Neuronal stem cell (in vitro differentiated cells): ENCODE measurements at regions not wholly inside any gene's neighbourhood (a gene's known extent, or its start where the extent isn't known, plus 50 kb on each side); places are given as distances from the start of the nearest gene placed in this dataset.
"Not testable (repeated sequence)": the region's sequence is repeated elsewhere in the genome, so short reads cannot be mapped to it uniquely, and the experiment has no call there.

ENCODE experiments used
- DNase-seq: peaks from one replicate; pipeline ENCODE4 v3.0.0-alpha.2; 2013; ENCODE audit warnings: low spot score
- H2AFZ ChIP-seq: one replicate; pipeline ENCODE4 v1.6.1; 2013; ENCODE audit warnings: mild to moderate bottlenecking, low read length, inconsistent platforms
- H2AK5ac ChIP-seq: 2 replicates; pipeline ENCODE4 v1.6.1; 2013; ENCODE audit warnings: low read depth, mild to moderate bottlenecking, inconsistent platforms, low read length, moderate library complexity, mixed read lengths
- H2BK120ac ChIP-seq: 2 replicates; pipeline ENCODE4 v1.6.1; 2013; ENCODE audit warnings: low read depth, mild to moderate bottlenecking, inconsistent platforms, low read length, moderate library complexity, mixed read lengths
- H2BK12ac ChIP-seq: one replicate; pipeline ENCODE4 v1.6.1; 2013; ENCODE audit warnings: low read length, inconsistent platforms
- H2BK15ac ChIP-seq: 2 replicates; pipeline ENCODE4 v1.6.1; 2013; ENCODE audit warnings: mild to moderate bottlenecking, low read length, inconsistent platforms, mixed read lengths
- H2BK5ac ChIP-seq: one replicate; pipeline ENCODE4 v1.6.1; 2013; ENCODE audit warnings: inconsistent platforms, mild to moderate bottlenecking, low read length, moderate library complexity
- H3K14ac ChIP-seq: one replicate; pipeline ENCODE4 v1.6.1; 2013; ENCODE audit warnings: low read length, inconsistent platforms
- H3K18ac ChIP-seq: 2 replicates; pipeline ENCODE4 v1.6.1; 2013; ENCODE audit warnings: low read length, inconsistent platforms
- H3K23ac ChIP-seq: 2 replicates; pipeline ENCODE4 v1.6.1; 2013; ENCODE audit warnings: low read depth, mild to moderate bottlenecking, mixed read lengths, low read length, inconsistent platforms; ENCODE audit not compliant: poor library complexity
- H3K27ac ChIP-seq: replicated peaks from 3 replicates; pipeline ENCODE4 v1.5.1; 2013; ENCODE audit warnings: low read length, inconsistent platforms
- H3K27me3 ChIP-seq, 3 experiments: 2 replicates each; pipeline ENCODE4 v1.6.1; 2013; ENCODE audit warnings: low read length in 3 of 3, mild to moderate bottlenecking in 2 of 3, inconsistent platforms in 1 of 3, low read depth in 1 of 3, mixed read lengths in 1 of 3, moderate library complexity in 1 of 3; ENCODE audit not compliant: control insufficient read depth in 3 of 3, insufficient read depth in 3 of 3
- H3K36me3 ChIP-seq, 2 donors: replicated peaks in 1 of 2; 2 replicates each; pipeline ENCODE4 v1.6.1; 2013; ENCODE audit warnings: low read length in 2 of 2; ENCODE audit not compliant: control insufficient read depth in 2 of 2, insufficient read depth in 2 of 2
- H3K4ac ChIP-seq: 2 replicates; pipeline ENCODE4 v1.6.1; 2013; ENCODE audit warnings: inconsistent platforms, mild to moderate bottlenecking, low read length, moderate library complexity
- H3K4me1 ChIP-seq, 2 donors: 1 replicate in 1 of 2; 2 replicates in 1 of 2; pipeline ENCODE4 v1.6.1; 2013; ENCODE audit warnings: low read length in 2 of 2, low read depth in 1 of 2; ENCODE audit not compliant: control insufficient read depth in 2 of 2, insufficient read depth in 1 of 2
- H3K4me2 ChIP-seq: one replicate; pipeline ENCODE4 v1.6.1; 2013; ENCODE audit warnings: mild to moderate bottlenecking, low read length, inconsistent platforms; ENCODE audit not compliant: insufficient read depth, poor library complexity, severe bottlenecking
- H3K4me3 ChIP-seq, 2 donors: 2 replicates each; pipeline ENCODE4 v1.5.1; 2013; ENCODE audit warnings: low read length in 2 of 2, mild to moderate bottlenecking in 2 of 2, inconsistent platforms in 1 of 2, moderate library complexity in 1 of 2
- H3K79me1 ChIP-seq: one replicate; pipeline ENCODE4 v1.6.1; 2013; ENCODE audit warnings: low read depth, mild to moderate bottlenecking, inconsistent platforms, low read length, moderate library complexity
- H3K9ac ChIP-seq: one replicate; pipeline ENCODE4 v1.6.1; 2013; ENCODE audit warnings: mild to moderate bottlenecking, low read depth, low read length, inconsistent platforms; ENCODE audit not compliant: poor library complexity
- H3K9me3 ChIP-seq, 2 donors: replicated peaks in 1 of 2; 2 replicates each; pipeline versions ENCODE3 to v1.6.1; 2013; ENCODE audit warnings: low read length in 2 of 2, mild to moderate bottlenecking in 2 of 2, inconsistent platforms in 1 of 2, low read depth in 1 of 2, mixed read lengths in 1 of 2, moderate library complexity in 1 of 2; ENCODE audit not compliant: control insufficient read depth in 2 of 2, insufficient read depth in 1 of 2
- H4K8ac ChIP-seq: one replicate; pipeline ENCODE4 v1.6.1; 2013; ENCODE audit warnings: low read depth, mild to moderate bottlenecking, inconsistent platforms, low read length, moderate library complexity
- H4K91ac ChIP-seq: one replicate; pipeline ENCODE4 v1.6.1; 2013; ENCODE audit warnings: low read length, low read depth, mild to moderate bottlenecking, inconsistent platforms; ENCODE audit not compliant: poor library complexity
- WGBS, 2 donors: extraction: QIAGEN DNeasy Blood & Tissue Kit; methylation state at CpG; one replicate each; pipeline ENCODE4 v1.1.7; 2013; ENCODE audit warnings: missing lambda C conversion rate in 2 of 2, mixed read lengths in 1 of 2; ENCODE audit not compliant: insufficient read length in 2 of 2, insufficient replicate concordance in 1 of 2; ENCODE audit errors: extremely low coverage in 2 of 2; 5-methylcytosine and 5-hydroxymethylcytosine counted together

- H3K23ac ChIP-seq = no peak overlapping the region
- H2BK5ac ChIP-seq = no peak overlapping the region
- H2BK12ac ChIP-seq = no peak overlapping the region
- H3K79me1 ChIP-seq = no peaks in the 10 kb centered on the region
- no peak overlapping the region for H3K27ac ChIP-seq
- no peaks in the 10 kb centered on the region for H3K27me3 ChIP-seq
- no peak overlapping the region for H3K4me2 ChIP-seq
- H3K4ac ChIP-seq = no peak overlapping the region
- no peak overlapping the region for H2BK15ac ChIP-seq
- no peak for DNase-seq
- peak overlapping the region in 1 of 2 donors; percentile 64 for H3K4me3 ChIP-seq
- no peak overlapping the region for H2AK5ac ChIP-seq
- H3K36me3 ChIP-seq = no peaks in the 10 kb centered on the region
- no peaks in the 10 kb centered on the region for H3K9me3 ChIP-seq
- H4K8ac ChIP-seq = no peak overlapping the region
- H2AFZ ChIP-seq = no peak overlapping the region
- H3K14ac ChIP-seq = no peak overlapping the region
- no CpG with 5 or more reads among the region's 6 CpGs for WGBS, 2 donors
- no peak overlapping the region for H4K91ac ChIP-seq
- H3K9ac ChIP-seq = no peak overlapping the region
- no peak overlapping the region for H2BK120ac ChIP-seq
- no peaks in the 10 kb centered on the region for H3K4me1 ChIP-seq
- H3K18ac ChIP-seq = no peak overlapping the region
These were observed 90.0 kb upstream of the GDNF start for GRCh38 chr5:37929791-37930190.

DNA sequence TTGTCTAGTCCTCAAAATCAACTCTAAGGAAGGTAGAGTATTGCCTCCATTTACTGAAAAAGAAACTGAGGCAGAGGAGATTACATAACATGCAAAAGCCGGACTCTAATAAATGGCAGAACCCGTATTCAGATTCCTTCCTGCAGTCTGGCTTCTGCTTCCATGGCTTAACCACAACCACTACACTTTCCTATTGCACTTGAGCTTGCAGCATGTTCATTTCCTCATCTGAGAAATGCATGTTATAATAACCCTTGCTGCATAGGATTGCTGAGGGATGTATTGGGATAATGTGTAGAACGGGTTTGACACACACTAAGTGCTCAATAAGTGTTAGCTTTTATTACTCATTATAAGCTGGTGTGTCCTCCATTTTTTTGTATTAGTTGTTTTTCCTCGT lies 87.9 kb upstream of the GDNF start:
- H2BK120ac ChIP-seq, H3K4ac ChIP-seq, DNase-seq, H3K79me1 ChIP-seq, H3K23ac ChIP-seq, H3K9me3 ChIP-seq, H3K27ac ChIP-seq, H2BK5ac ChIP-seq, H3K18ac ChIP-seq, H2AK5ac ChIP-seq, H4K91ac ChIP-seq, H2AFZ ChIP-seq, H3K14ac ChIP-seq, H4K8ac ChIP-seq, H3K36me3 ChIP-seq, H2BK12ac ChIP-seq, H2BK15ac ChIP-seq, H3K27me3 ChIP-seq, H3K4me3 ChIP-seq, H3K9ac ChIP-seq, H3K4me2 ChIP-seq, H3K4me1 ChIP-seq: not testable (repeated sequence)
- no CpG with 5 or more reads among the region's 4 CpGs for WGBS, 2 donors

DNA sequence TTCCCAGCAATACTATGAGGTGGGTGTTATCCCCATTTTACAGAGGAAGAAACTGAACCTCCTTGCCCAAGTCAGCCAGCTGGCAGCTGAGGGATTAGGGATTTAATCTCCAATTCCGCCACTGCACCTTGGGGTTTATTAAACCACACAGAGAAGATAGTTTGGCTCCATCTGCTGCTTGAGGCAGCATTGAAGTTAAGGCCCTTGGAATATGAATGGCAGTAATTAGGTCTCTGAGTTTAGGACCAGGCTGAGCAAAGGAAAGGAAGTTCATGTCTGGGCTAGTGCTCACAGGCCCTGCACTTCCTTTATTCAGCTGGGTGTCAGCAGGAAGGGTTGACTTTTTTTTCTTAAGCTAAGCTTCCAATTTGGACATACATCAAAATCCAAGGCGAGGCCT lies 86.9 kb upstream of the GDNF start:
- no peak overlapping the region for H3K9ac ChIP-seq
- H3K4me2 ChIP-seq = no peak overlapping the region
- no peaks in the 10 kb centered on the region for H3K27me3 ChIP-seq
- no peak overlapping the region for H4K8ac ChIP-seq
- no peak for DNase-seq
- H2AFZ ChIP-seq = no peak overlapping the region
- no peaks in the 10 kb centered on the region for H3K79me1 ChIP-seq
- no peak overlapping the region for H3K14ac ChIP-seq
- no peaks in the 10 kb centered on the region for H3K36me3 ChIP-seq
- no CpG with 5 or more reads among the region's 2 CpGs for WGBS, 2 donors
- no peak overlapping the region for H2BK5ac ChIP-seq
- H2BK120ac ChIP-seq = no peak overlapping the region
- no peak overlapping the region for H2BK12ac ChIP-seq
- H3K9me3 ChIP-seq = no peaks in the 10 kb centered on the region
- H3K4me1 ChIP-seq = no peaks in the 10 kb centered on the region
- no peak overlapping the region for H3K4ac ChIP-seq
- no peak overlapping the region for H3K4me3 ChIP-seq
- no peak overlapping the region for H2AK5ac ChIP-seq
- no peak overlapping the region for H3K27ac ChIP-seq
- H3K18ac ChIP-seq = no peak overlapping the region
- no peak overlapping the region for H3K23ac ChIP-seq
- H2BK15ac ChIP-seq = no peak overlapping the region
- H4K91ac ChIP-seq = no peak overlapping the region

- no peaks in the 10 kb centered on the region for H3K9me3 ChIP-seq
- no peak overlapping the region for H3K27ac ChIP-seq
- no peak overlapping the region for H2BK5ac ChIP-seq
- no peak overlapping the region for H3K4ac ChIP-seq
- no CpG with 5 or more reads among the region's 1 CpG for WGBS, 2 donors
- no peaks in the 10 kb centered on the region for H3K27me3 ChIP-seq
- H2AFZ ChIP-seq = no peak overlapping the region
- no peak overlapping the region for H3K4me2 ChIP-seq
- no peak overlapping the region for H4K8ac ChIP-seq
- H3K36me3 ChIP-seq = no peaks in the 10 kb centered on the region
- no peak overlapping the region for H2BK12ac ChIP-seq
- H3K14ac ChIP-seq = no peak overlapping the region
- H4K91ac ChIP-seq = no peak overlapping the region
- H3K18ac ChIP-seq = no peak overlapping the region
- H3K4me3 ChIP-seq = no peak overlapping the region
- DNase-seq = no peak
- H2AK5ac ChIP-seq = no peak overlapping the region
- H3K4me1 ChIP-seq = no peaks in the 10 kb centered on the region
- no peak overlapping the region for H2BK120ac ChIP-seq
- no peak overlapping the region for H3K23ac ChIP-seq
- no peak overlapping the region for H3K9ac ChIP-seq
- H3K79me1 ChIP-seq = no peaks in the 10 kb centered on the region
- H2BK15ac ChIP-seq = no peak overlapping the region
These were observed 81.6 kb upstream of the GDNF start for GRCh38 chr5:37921452-37921851.
